LHCN-M2 (cell line): ENCODE measurements at regions not wholly inside any gene's neighbourhood (a gene's known extent, or its start where the extent isn't known, plus 50 kb on each side); places are given as distances from the start of the nearest gene placed in this dataset.

ENCODE experiments used
- DNase-seq: peaks from one replicate; pipeline ENCODE4 v3.0.0-alpha.2; 2012; ENCODE audit warnings: low read depth

- no peak for DNase-seq
These were observed 475.5 kb downstream of the TSHZ3 start for GRCh38 chr19:30873691-30874090.

- DNase-seq, result no peak
These were observed 476.2 kb downstream of the TSHZ3 start for GRCh38 chr19:30873003-30873402.

GRCh38 chr19:30871979-30872378, 477.3 kb downstream of the TSHZ3 start:
- no peak for DNase-seq

- peak; percentile 1 for DNase-seq
These were observed 478.4 kb downstream of the TSHZ3 start for GRCh38 chr19:30870876-30871275.

GRCh38 chr19:30865511-30865910, 483.7 kb downstream of the TSHZ3 start:
- DNase-seq, result no peak

GRCh38 chr19:30864391-30865215, 484.6 kb downstream of the TSHZ3 start:
- no peak for DNase-seq

GRCh38 chr19:30862876-30863275, 486.4 kb downstream of the TSHZ3 start:
- no peak for DNase-seq

- DNase-seq, result no peak
These were observed 487.3 kb downstream of the TSHZ3 start for GRCh38 chr19:30861919-30862318.

GRCh38 chr19:30857966-30858490, 485.8 kb downstream of the ZNF536 start:
- no peak for DNase-seq

- no peak for DNase-seq
These were observed 485.2 kb downstream of the ZNF536 start for GRCh38 chr19:30857388-30857787.

GRCh38 chr19:30856786-30857185, 484.6 kb downstream of the ZNF536 start:
- no peak for DNase-seq

- no peak for DNase-seq
These were observed 484.2 kb downstream of the ZNF536 start for GRCh38 chr19:30856376-30856775.

- no peak for DNase-seq
These were observed 483.3 kb downstream of the ZNF536 start for GRCh38 chr19:30855442-30855841.

- DNase-seq, result no peak
These were observed 482.5 kb downstream of the ZNF536 start for GRCh38 chr19:30854661-30855060.

- no peak for DNase-seq
These were observed 482.0 kb downstream of the ZNF536 start for GRCh38 chr19:30854207-30854606.

GRCh38 chr19:30853036-30853435, 480.9 kb downstream of the ZNF536 start:
- no peak for DNase-seq

GRCh38 chr19:30852168-30852567, 480.0 kb downstream of the ZNF536 start:
- DNase-seq, result no peak

GRCh38 chr19:30851646-30852045, 479.5 kb downstream of the ZNF536 start:
- no peak for DNase-seq

- DNase-seq, result no peak
These were observed 476.6 kb downstream of the ZNF536 start for GRCh38 chr19:30848636-30849425.

- no peak for DNase-seq
These were observed 473.9 kb downstream of the ZNF536 start for GRCh38 chr19:30846102-30846501.

GRCh38 chr19:30842926-30843325, 470.7 kb downstream of the ZNF536 start:
- no peak for DNase-seq

- no peak for DNase-seq
These were observed 469.8 kb downstream of the ZNF536 start for GRCh38 chr19:30841934-30842333.

- no peak for DNase-seq
These were observed 458.7 kb downstream of the ZNF536 start for GRCh38 chr19:30830875-30831274.
